ENCODE measurements at regions not wholly inside any gene's neighbourhood (a gene's known extent, or its start where the extent isn't known, plus 50 kb on each side); places are given as distances from the start of the nearest gene placed in this dataset.
"Not testable (repeated sequence)": the region's sequence is repeated elsewhere in the genome, so short reads cannot be mapped to it uniquely, and the experiment has no call there.

- in situ Hi-C loops (cut with MboI; ENCODE audit: low pct_unique_long_range_greater_than_20kb, low sequenced_read_pairs, unreplicated experiment): no loop called here
- no peak for DNase-seq (ENCODE audit: low spot score)
- no peak for TF ChIP-seq CTCF (IDR thresholded peaks at IDR 0.05; ENCODE audit: extremely low read depth, insufficient read depth, missing control alignments)
Observed at GRCh38 chr4:170698334-170698733, 608.6 kb upstream of the AADAT start.

GRCh38 chr4:170697845-170698244 is 608.1 kb upstream of the AADAT start:
- in situ Hi-C loops (cut with MboI; ENCODE audit: low pct_unique_long_range_greater_than_20kb, low sequenced_read_pairs, unreplicated experiment): no loop called here
- TF ChIP-seq CTCF (IDR thresholded peaks at IDR 0.05; ENCODE audit: extremely low read depth, insufficient read depth, missing control alignments): no peak
- DNase-seq (ENCODE audit: low spot score): no peak

GRCh38 chr4:170697045-170697444 is 607.3 kb upstream of the AADAT start:
- in situ Hi-C loops (cut with MboI; ENCODE audit: low pct_unique_long_range_greater_than_20kb, low sequenced_read_pairs, unreplicated experiment): no loop called here
- no peak for TF ChIP-seq CTCF (IDR thresholded peaks at IDR 0.05; ENCODE audit: extremely low read depth, insufficient read depth, missing control alignments)
- no peak for DNase-seq (ENCODE audit: low spot score)

GRCh38 chr4:170691168-170691567 is 601.4 kb upstream of the AADAT start:
- no peak for TF ChIP-seq CTCF (IDR thresholded peaks at IDR 0.05; ENCODE audit: extremely low read depth, insufficient read depth, missing control alignments)
- DNase-seq (ENCODE audit: low spot score): no peak
- in situ Hi-C loops (cut with MboI; ENCODE audit: low pct_unique_long_range_greater_than_20kb, low sequenced_read_pairs, unreplicated experiment): no loop called here

GRCh38 chr4:170687751-170688150 is 598.0 kb upstream of the AADAT start:
- TF ChIP-seq CTCF (IDR thresholded peaks at IDR 0.05; ENCODE audit: extremely low read depth, insufficient read depth, missing control alignments): no peak
- DNase-seq (ENCODE audit: low spot score): no peak
- in situ Hi-C loops (cut with MboI; ENCODE audit: low pct_unique_long_range_greater_than_20kb, low sequenced_read_pairs, unreplicated experiment): no loop called here

GRCh38 chr4:170685701-170686100 is 595.9 kb upstream of the AADAT start:
- DNase-seq (ENCODE audit: low spot score); in situ Hi-C loops (cut with MboI; ENCODE audit: low pct_unique_long_range_greater_than_20kb, low sequenced_read_pairs, unreplicated experiment): not testable (repeated sequence)

GRCh38 chr4:170682558-170683294 is 593.0 kb upstream of the AADAT start:
- TF ChIP-seq CTCF (IDR thresholded peaks at IDR 0.05; ENCODE audit: extremely low read depth, insufficient read depth, missing control alignments): no peak
- in situ Hi-C loops (cut with MboI; ENCODE audit: low pct_unique_long_range_greater_than_20kb, low sequenced_read_pairs, unreplicated experiment): no loop called here
- DNase-seq (ENCODE audit: low spot score): no peak

- DNase-seq (ENCODE audit: low spot score); in situ Hi-C loops (cut with MboI; ENCODE audit: low pct_unique_long_range_greater_than_20kb, low sequenced_read_pairs, unreplicated experiment): not testable (repeated sequence)
Observed at GRCh38 chr4:170682087-170682486, 592.3 kb upstream of the AADAT start.

All from GM13977 (cell line).